ENCODE measurements at regions not wholly inside any gene's neighbourhood (a gene's known extent, or its start where the extent isn't known, plus 50 kb on each side); places are given as distances from the start of the nearest gene placed in this dataset.

DNA sequence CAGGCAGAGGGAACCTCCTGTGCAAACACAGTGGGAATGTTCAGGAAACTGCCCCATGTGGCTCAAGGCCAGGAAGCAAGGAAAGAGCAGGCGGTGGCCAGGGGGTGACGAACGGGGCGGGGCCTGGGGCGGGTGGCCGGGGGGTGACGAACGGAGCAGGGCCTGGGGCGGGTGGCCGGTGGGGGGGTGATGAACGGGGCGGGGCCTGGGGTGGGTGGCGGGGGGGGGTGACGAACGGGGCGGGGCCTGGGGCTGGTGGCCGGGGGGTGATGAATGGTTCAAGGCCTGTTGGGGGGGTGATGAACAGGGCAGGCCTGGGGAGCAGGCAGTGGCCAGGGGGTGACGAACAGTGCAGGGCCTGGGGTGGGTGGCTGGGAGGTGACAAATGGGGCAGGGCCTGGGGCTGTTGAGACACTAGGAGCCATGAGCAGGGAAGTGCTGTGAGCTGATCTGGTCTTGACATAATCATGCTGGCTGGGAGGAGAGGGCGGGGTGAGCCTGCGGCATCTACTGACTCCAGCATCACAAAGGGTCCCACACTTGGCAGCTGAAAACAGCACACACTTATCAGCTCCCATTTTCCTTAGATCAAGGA lies 62.7 kb upstream of the FBRSL1 start:
- TF ChIP-seq ZNF565 (CRISPR knock-in tag; conservative IDR thresholded peaks at IDR 0.05; ENCODE audit: low read depth) (no peak), RARB (CRISPR knock-in tag; IDR thresholded peaks at IDR 0.05) (no peak), ISL1 (CRISPR knock-in tag; IDR thresholded peaks at IDR 0.05) (no peak), BACH2 (CRISPR knock-in tag; IDR thresholded peaks at IDR 0.05; ENCODE audit: borderline replicate concordance) (no peak), ZFP30 (CRISPR knock-in tag; IDR thresholded peaks at IDR 0.05) (no peak), ZNF70 (CRISPR knock-in tag; IDR thresholded peaks at IDR 0.05) (no peak), TOX (CRISPR knock-in tag; IDR thresholded peaks at IDR 0.05; ENCODE audit: borderline replicate concordance) (no peak), ZFP3 (CRISPR knock-in tag; IDR thresholded peaks at IDR 0.05) (no peak), ZC3H10 (CRISPR knock-in tag; IDR thresholded peaks at IDR 0.05) (no peak), TCF4 (CRISPR knock-in tag; IDR thresholded peaks at IDR 0.05; ENCODE audit: borderline replicate concordance) (no peak)
- TF ChIP-seq, protein P1, sequence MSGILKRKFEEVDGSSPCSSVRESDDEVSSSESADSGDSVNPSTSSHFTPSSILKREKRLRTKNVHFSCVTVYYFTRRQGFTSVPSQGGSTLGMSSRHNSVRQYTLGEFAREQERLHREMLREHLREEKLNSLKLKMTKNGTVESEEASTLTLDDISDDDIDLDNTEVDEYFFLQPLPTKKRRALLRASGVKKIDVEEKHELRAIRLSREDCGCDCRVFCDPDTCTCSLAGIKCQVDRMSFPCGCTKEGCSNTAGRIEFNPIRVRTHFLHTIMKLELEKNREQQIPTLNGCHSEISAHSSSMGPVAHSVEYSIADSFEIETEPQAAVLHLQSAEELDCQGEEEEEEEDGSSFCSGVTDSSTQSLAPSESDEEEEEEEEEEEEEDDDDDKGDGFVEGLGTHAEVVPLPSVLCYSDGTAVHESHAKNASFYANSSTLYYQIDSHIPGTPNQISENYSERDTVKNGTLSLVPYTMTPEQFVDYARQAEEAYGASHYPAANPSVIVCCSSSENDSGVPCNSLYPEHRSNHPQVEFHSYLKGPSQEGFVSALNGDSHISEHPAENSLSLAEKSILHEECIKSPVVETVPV (CRISPR knock-in tag; IDR thresholded peaks at IDR 0.05): no peak
- TF ChIP-seq, protein P2, sequence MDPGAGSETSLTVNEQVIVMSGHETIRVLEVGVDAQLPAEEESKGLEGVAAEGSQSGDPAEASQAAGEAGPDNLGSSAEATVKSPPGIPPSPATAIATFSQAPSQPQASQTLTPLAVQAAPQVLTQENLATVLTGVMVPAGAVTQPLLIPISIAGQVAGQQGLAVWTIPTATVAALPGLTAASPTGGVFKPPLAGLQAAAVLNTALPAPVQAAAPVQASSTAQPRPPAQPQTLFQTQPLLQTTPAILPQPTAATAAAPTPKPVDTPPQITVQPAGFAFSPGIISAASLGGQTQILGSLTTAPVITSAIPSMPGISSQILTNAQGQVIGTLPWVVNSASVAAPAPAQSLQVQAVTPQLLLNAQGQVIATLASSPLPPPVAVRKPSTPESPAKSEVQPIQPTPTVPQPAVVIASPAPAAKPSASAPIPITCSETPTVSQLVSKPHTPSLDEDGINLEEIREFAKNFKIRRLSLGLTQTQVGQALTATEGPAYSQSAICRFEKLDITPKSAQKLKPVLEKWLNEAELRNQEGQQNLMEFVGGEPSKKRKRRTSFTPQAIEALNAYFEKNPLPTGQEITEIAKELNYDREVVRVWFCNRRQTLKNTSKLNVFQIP (CRISPR knock-in tag; IDR thresholded peaks at IDR 0.05; ENCODE audit: borderline replicate concordance, low read depth): no peak

All from SK-N-SH treated with all-trans-retinoic acid at 6 μM for 48 hours (cell line).